Liver (tissue), 8 donors: ENCODE measurements at regions not wholly inside any gene's neighbourhood (a gene's known extent, or its start where the extent isn't known, plus 50 kb on each side); places are given as distances from the start of the nearest gene placed in this dataset.

Source experiments
- DNase-seq: peaks from one replicate; pipeline ENCODE4 v3.0.0-alpha.2; 2017; ENCODE audit warnings: low spot score
- H3K27ac ChIP-seq, 2 donors: one replicate each; pipeline ENCODE4 v1.7.0; 2013; ENCODE audit warnings: inconsistent platforms in 2 of 2, low read length in 2 of 2, control low read depth in 1 of 2, low read depth in 1 of 2, mild to moderate bottlenecking in 1 of 2
- H3K27me3 ChIP-seq, 4 donors: one replicate each; pipeline versions ENCODE4 v1.6.1 to v1.7.0; 2013; ENCODE audit warnings: low read length in 3 of 4, inconsistent platforms in 1 of 4, mild to moderate bottlenecking in 1 of 4, moderate library complexity in 1 of 4; ENCODE audit not compliant: control insufficient read depth in 4 of 4, insufficient read depth in 4 of 4
- H3K36me3 ChIP-seq, 4 donors: one replicate each; pipeline versions ENCODE4 v1.6.1 to v1.7.0; 2013; ENCODE audit warnings: low read length in 3 of 4, mild to moderate bottlenecking in 3 of 4, low read depth in 1 of 4, moderate library complexity in 1 of 4; ENCODE audit not compliant: control insufficient read depth in 4 of 4, insufficient read depth in 3 of 4
- H3K4me1 ChIP-seq, 4 donors: one replicate each; pipeline versions ENCODE4 v1.6.1 to v1.7.0; 2013; ENCODE audit warnings: low read length in 3 of 4, mild to moderate bottlenecking in 3 of 4, moderate library complexity in 1 of 4; ENCODE audit not compliant: control insufficient read depth in 4 of 4, insufficient read depth in 4 of 4
- H3K4me3 ChIP-seq, 3 donors: one replicate each; pipeline versions ENCODE4 v1.6.1 to v1.7.0; 2013; ENCODE audit warnings: low read length in 3 of 3, control low read depth in 1 of 3, low read depth in 1 of 3, mild to moderate bottlenecking in 1 of 3
- H3K9ac ChIP-seq, 2 donors: one replicate each; pipeline ENCODE4 v1.7.0; 2013; ENCODE audit warnings: low read length in 2 of 2, mild to moderate bottlenecking in 2 of 2, moderate library complexity in 2 of 2, control low read depth in 1 of 2, low read depth in 1 of 2
- H3K9me3 ChIP-seq, 4 donors: one replicate each; pipeline versions ENCODE4 v1.6.1 to v1.7.0; 2013; ENCODE audit warnings: low read length in 3 of 4; ENCODE audit not compliant: control insufficient read depth in 4 of 4
- ATF3 ChIP-seq: IDR thresholded peaks from 2 replicates; pipeline ENCODE4 v1.6.1; 2016; ENCODE audit warnings: antibody characterized with exemption
- CTCF ChIP-seq: fragments of 150-350 bp; IDR thresholded peaks from 2 replicates; pipeline ENCODE4 v1.5.1; 2017; ENCODE audit warnings: improper control_type of control experiment, low read depth, low read length; ENCODE audit not compliant: missing input control
- EGR1 ChIP-seq, 2 donors: IDR thresholded peaks; 2 replicates each; pipeline ENCODE4 v1.6.1; 2016 to 2018; ENCODE audit warnings: antibody characterized with exemption in 2 of 2, low read depth in 2 of 2
- FOXA1 ChIP-seq: IDR thresholded peaks from 2 replicates; pipeline ENCODE4 v1.6.1; 2016; ENCODE audit warnings: antibody characterized with exemption
- FOXA2 ChIP-seq: IDR thresholded peaks from 2 replicates; pipeline ENCODE4 v1.6.1; 2016; ENCODE audit warnings: antibody characterized with exemption
- GABPA ChIP-seq, 2 donors: IDR thresholded peaks in 1 of 2; conservative IDR thresholded peaks in 1 of 2; 2 replicates each; pipeline ENCODE4 v1.6.1; 2016; ENCODE audit warnings: antibody characterized with exemption in 2 of 2, mild to moderate bottlenecking in 1 of 2, moderate library complexity in 1 of 2
- HNF4A ChIP-seq, 2 donors: conservative IDR thresholded peaks; 2 replicates each; pipeline ENCODE4 v1.6.1; 2016; ENCODE audit warnings: antibody characterized with exemption in 2 of 2, mild to moderate bottlenecking in 2 of 2
- HNF4G ChIP-seq: IDR thresholded peaks from 2 replicates; pipeline ENCODE4 v1.6.1; 2016; ENCODE audit warnings: antibody characterized with exemption
- JUND ChIP-seq, 2 donors: IDR thresholded peaks; 2 replicates each; pipeline ENCODE4 v1.6.1; 2016; ENCODE audit warnings: antibody characterized with exemption in 2 of 2
- MAX ChIP-seq: IDR thresholded peaks from 2 replicates; pipeline ENCODE4 v1.6.1; 2016; ENCODE audit warnings: antibody characterized with exemption
- NR2F2 ChIP-seq: IDR thresholded peaks from 2 replicates; pipeline ENCODE4 v1.6.1; 2016; ENCODE audit warnings: antibody characterized with exemption
- RAD21 ChIP-seq, 2 donors: IDR thresholded peaks; 2 replicates each; pipeline ENCODE4 v1.6.1; 2016; ENCODE audit warnings: antibody characterized with exemption in 2 of 2, mild to moderate bottlenecking in 2 of 2
- REST ChIP-seq: IDR thresholded peaks from 2 replicates; pipeline ENCODE4 v1.6.1; 2016; ENCODE audit warnings: antibody characterized with exemption, mild to moderate bottlenecking
- RXRA ChIP-seq, 2 donors: IDR thresholded peaks; 2 replicates each; pipeline ENCODE4 v1.6.1; 2017 to 2018; ENCODE audit warnings: antibody characterized with exemption in 2 of 2, mild to moderate bottlenecking in 1 of 2
- SP1 ChIP-seq: IDR thresholded peaks from 2 replicates; pipeline ENCODE4 v1.6.1; 2018; ENCODE audit warnings: antibody characterized with exemption, mild to moderate bottlenecking
- TAF1 ChIP-seq: conservative IDR thresholded peaks from 2 replicates; pipeline ENCODE4 v1.6.1; 2016; ENCODE audit warnings: antibody characterized with exemption, mild to moderate bottlenecking
- ZBTB33 ChIP-seq: IDR thresholded peaks from 2 replicates; pipeline ENCODE4 v1.6.1; 2016; ENCODE audit warnings: antibody characterized with exemption
- WGBS: extraction: QIAGEN DNeasy Blood & Tissue Kit; methylation state at CpG from one replicate; pipeline ENCODE4 v1.1.7; 2013; 5-methylcytosine and 5-hydroxymethylcytosine counted together
- donor health status: healthy.
- donor health status: healthy.
- donor health status: healthy.
- donor health status: healthy.
- donor health status: healthy.

GRCh38 chr2:106995556-106995955, 109.6 kb upstream of the ST6GAL2 start:
- Histone ChIP-seq H3K27ac (no peak overlapping the region), H3K9me3 (no peaks in the 10 kb centered on the region), H3K9ac (no peak overlapping the region), H3K4me1 (no peaks in the 10 kb centered on the region), H3K27me3 (peaks cover 0 to 2% (median 0%) of the 10 kb centered on the region in 4 donors), H3K4me3 (no peak overlapping the region), H3K36me3 (no peaks in the 10 kb centered on the region)
- no peak for TF ChIP-seq EGR1 (IDR thresholded peaks at IDR 0.05; ENCODE audit: low read depth in 2 of 2)
- DNase-seq = no peak
- 64% methylated on average over 7 of the region's 7 CpGs for WGBS

- no peak overlapping the region for H3K9ac ChIP-seq
- H3K9me3 ChIP-seq = no peaks in the 10 kb centered on the region
These were observed 110.3 kb upstream of the ST6GAL2 start for GRCh38 chr2:106996171-106996769.

More at GRCh38 chr2:106996171-106996769, 110.3 kb upstream of the ST6GAL2 start:
- TF ChIP-seq NR2F2 (no peak), FOXA1 (no peak), RXRA (IDR thresholded peaks at IDR 0.05) (no peak), HNF4G (no peak), EGR1 (IDR thresholded peaks at IDR 0.05; ENCODE audit: low read depth in 2 of 2) (no peak), ATF3 (no peak), JUND (IDR thresholded peaks at IDR 0.05) (no peak), FOXA2 (no peak), GABPA (IDR thresholded peaks at IDR 0.05 in 1 of 2, conservative IDR thresholded peaks at IDR 0.05 in 1 of 2) (no peak), ZBTB33 (no peak), HNF4A (conservative IDR thresholded peaks at IDR 0.05) (no peak), SP1 (no peak), TAF1 (no peak), CTCF (no peak), RAD21 (IDR thresholded peaks at IDR 0.05) (no peak), MAX (no peak), REST (no peak)
- Histone ChIP-seq H3K4me1 (no peaks in the 10 kb centered on the region), H3K27me3 (peaks cover 0 to 2% (median 0%) of the 10 kb centered on the region in 4 donors), H3K27ac (no peak overlapping the region), H3K36me3 (no peaks in the 10 kb centered on the region), H3K4me3 (no peak overlapping the region)
- DNase-seq = no peak
- WGBS = 50% methylated on average over 11 of the region's 11 CpGs
